GM12875 (cell line): ENCODE measurements at regions not wholly inside any gene's neighbourhood (a gene's known extent, or its start where the extent isn't known, plus 50 kb on each side); places are given as distances from the start of the nearest gene placed in this dataset.

ENCODE experiments used
- H3K4me3 ChIP-seq: one replicate; pipeline ENCODE4 v1.5.1; 2011; ENCODE audit warnings: low read depth, low read length, control low read depth
- TF ChIP-seq, protein P1 (sequence below): IDR thresholded peaks from 2 replicates; pipeline ENCODE4 v1.5.1; 2011; ENCODE audit warnings: low read depth, mild to moderate bottlenecking, control low read depth, inconsistent platforms, low read length, moderate library complexity, borderline replicate concordance; ENCODE audit not compliant: insufficient read depth

DNA sequence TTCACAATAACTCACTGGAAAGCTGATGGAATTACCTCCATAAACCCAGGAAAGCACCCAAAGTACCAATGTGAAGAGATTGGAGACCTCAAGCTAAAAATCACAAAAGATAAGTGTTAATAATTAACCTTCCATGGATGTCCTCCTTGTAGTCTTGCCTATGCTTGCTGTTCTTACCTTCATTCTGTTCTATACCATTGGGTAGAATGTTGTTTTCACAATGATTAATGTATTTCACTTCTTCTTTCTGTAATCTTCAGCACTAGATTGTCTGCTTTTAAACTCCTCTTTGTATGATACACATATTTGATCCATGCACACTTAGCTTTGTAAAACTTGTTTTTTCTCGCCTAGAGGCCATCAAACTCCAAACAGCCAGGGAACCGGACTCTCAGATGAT lies 570.3 kb downstream of the RAPGEF2 start:
- TF ChIP-seq, protein P1, sequence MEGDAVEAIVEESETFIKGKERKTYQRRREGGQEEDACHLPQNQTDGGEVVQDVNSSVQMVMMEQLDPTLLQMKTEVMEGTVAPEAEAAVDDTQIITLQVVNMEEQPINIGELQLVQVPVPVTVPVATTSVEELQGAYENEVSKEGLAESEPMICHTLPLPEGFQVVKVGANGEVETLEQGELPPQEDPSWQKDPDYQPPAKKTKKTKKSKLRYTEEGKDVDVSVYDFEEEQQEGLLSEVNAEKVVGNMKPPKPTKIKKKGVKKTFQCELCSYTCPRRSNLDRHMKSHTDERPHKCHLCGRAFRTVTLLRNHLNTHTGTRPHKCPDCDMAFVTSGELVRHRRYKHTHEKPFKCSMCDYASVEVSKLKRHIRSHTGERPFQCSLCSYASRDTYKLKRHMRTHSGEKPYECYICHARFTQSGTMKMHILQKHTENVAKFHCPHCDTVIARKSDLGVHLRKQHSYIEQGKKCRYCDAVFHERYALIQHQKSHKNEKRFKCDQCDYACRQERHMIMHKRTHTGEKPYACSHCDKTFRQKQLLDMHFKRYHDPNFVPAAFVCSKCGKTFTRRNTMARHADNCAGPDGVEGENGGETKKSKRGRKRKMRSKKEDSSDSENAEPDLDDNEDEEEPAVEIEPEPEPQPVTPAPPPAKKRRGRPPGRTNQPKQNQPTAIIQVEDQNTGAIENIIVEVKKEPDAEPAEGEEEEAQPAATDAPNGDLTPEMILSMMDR: no peak

DNA sequence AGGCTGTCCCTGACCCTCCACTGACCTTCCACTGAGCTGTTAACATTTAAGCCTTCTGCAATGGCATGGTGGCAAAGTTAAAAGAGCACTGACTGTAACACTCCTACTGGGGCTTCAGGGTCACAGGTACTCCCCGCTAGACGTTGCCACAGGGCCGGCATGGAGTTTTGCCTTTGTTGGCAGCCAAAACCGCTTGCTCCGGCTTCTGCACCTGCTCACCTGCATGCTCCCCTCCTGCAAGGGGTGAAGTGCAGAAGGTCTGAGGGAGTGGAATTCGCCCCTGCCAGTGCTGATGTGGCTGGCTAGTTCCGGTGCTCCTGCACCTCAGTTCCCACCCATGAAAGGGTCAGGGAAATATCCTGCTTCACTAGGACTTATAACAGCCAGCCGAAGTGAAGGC lies 571.4 kb downstream of the RAPGEF2 start:
- H3K4me3 ChIP-seq: no peak overlapping the region
- TF ChIP-seq, protein P1: no peak

More for the DNA sequence above, 570.3 kb downstream of the RAPGEF2 start:
- H3K4me3 ChIP-seq: no peak overlapping the region

GRCh38 chr4:159677521-159677920 lies 574.6 kb downstream of the RAPGEF2 start:
- TF ChIP-seq, protein P1: no peak
- no peak overlapping the region for H3K4me3 ChIP-seq

DNA sequence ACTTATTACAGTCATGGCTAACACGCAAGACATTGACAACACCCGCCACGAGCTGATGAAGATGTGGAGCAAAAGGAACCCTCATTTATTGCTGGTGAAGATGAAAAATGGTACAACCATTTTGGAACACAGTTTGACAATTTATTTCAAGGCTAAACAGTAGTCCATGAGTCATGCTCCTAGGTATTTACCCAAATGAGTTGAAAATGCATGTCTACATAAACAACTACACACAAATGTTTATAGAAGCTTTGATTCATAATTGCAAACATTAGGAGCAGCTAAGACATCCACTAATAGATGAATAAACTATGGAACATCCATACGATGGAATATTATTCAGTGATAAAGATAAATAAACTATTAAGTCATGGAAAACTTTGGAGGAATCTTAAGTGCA lies 580.1 kb downstream of the RAPGEF2 start:
- H3K4me3 ChIP-seq: no peak overlapping the region
- TF ChIP-seq, protein P1: no peak

GRCh38 chr4:159684061-159684460 lies 581.2 kb downstream of the RAPGEF2 start:
- TF ChIP-seq, protein P1: no peak
- no peak overlapping the region for H3K4me3 ChIP-seq

GRCh38 chr4:159685340-159686092 lies 582.6 kb downstream of the RAPGEF2 start:
- TF ChIP-seq, protein P1: no peak
- no peak overlapping the region for H3K4me3 ChIP-seq

DNA sequence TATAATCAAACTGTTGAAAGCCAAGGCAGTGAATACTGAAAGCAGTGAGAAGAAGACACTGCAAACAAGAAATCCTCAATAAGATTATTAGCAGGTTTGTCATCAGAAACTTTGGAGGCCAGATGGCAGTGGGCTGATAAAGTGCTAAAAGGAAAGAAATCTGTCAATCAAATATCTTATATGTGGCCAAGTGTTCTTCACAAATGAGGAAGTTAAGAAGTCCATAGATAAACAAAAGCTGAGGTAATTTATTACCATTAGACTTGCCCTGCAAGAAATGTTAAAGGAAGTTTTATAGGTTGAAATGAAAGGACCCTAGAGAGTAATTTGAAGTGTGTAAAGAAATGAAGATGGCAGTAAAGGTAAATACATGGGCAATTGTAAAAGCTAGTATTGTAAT lies 586.6 kb downstream of the RAPGEF2 start:
- no peak overlapping the region for H3K4me3 ChIP-seq
- TF ChIP-seq, protein P1: no peak
